ENCODE measurements at regions not wholly inside any gene's neighbourhood (a gene's known extent, or its start where the extent isn't known, plus 50 kb on each side); places are given as distances from the start of the nearest gene placed in this dataset.

- H3K27ac Mint-ChIP-seq, result peak overlapping the region in 1 of 3 experiments; percentile 36
- H3K4me1 Mint-ChIP-seq, result peaks cover 35% of the 10 kb centered on the region
- H3K4me3 Mint-ChIP-seq, result no peak overlapping the region
- H3K27me3 Mint-ChIP-seq (ENCODE audit: low read depth), result peaks cover 10% of the 10 kb centered on the region
- no peaks in the 10 kb centered on the region for H3K9me3 Mint-ChIP-seq
- no peaks in the 10 kb centered on the region for H3K36me3 Mint-ChIP-seq (ENCODE audit: low read depth)
- TF ChIP-seq CTCF (IDR thresholded peaks at IDR 0.05; ENCODE audit: unreplicated experiment in 3 of 3), result no peak
Observed at GRCh38 chr1:8206391-8206790, 111.5 kb upstream of the SLC45A1 start.

- Mint-ChIP-seq H3K9me3 (no peaks in the 10 kb centered on the region), H3K27ac (no peak overlapping the region), H3K27me3 (ENCODE audit: low read depth) (peaks cover 9% of the 10 kb centered on the region), H3K4me3 (no peak overlapping the region), H3K36me3 (ENCODE audit: low read depth) (no peaks in the 10 kb centered on the region), H3K4me1 (peaks cover 37% of the 10 kb centered on the region)
- TF ChIP-seq CTCF (IDR thresholded peaks at IDR 0.05; ENCODE audit: unreplicated experiment in 3 of 3), result no peak
Observed at GRCh38 chr1:8205771-8206170, 112.1 kb upstream of the SLC45A1 start.

GRCh38 chr1:8204826-8205225 lies 113.1 kb upstream of the SLC45A1 start:
- peaks cover 44% of the 10 kb centered on the region for H3K4me1 Mint-ChIP-seq
- H3K27me3 Mint-ChIP-seq (ENCODE audit: low read depth), result peaks cover 3% of the 10 kb centered on the region
- no peak overlapping the region for H3K4me3 Mint-ChIP-seq
- H3K36me3 Mint-ChIP-seq (ENCODE audit: low read depth), result no peaks in the 10 kb centered on the region
- no peaks in the 10 kb centered on the region for H3K9me3 Mint-ChIP-seq
- TF ChIP-seq CTCF (IDR thresholded peaks at IDR 0.05; ENCODE audit: unreplicated experiment in 3 of 3), result no peak
- H3K27ac Mint-ChIP-seq, result peak overlapping the region; percentile 14 to 84 (median 74)

DNA sequence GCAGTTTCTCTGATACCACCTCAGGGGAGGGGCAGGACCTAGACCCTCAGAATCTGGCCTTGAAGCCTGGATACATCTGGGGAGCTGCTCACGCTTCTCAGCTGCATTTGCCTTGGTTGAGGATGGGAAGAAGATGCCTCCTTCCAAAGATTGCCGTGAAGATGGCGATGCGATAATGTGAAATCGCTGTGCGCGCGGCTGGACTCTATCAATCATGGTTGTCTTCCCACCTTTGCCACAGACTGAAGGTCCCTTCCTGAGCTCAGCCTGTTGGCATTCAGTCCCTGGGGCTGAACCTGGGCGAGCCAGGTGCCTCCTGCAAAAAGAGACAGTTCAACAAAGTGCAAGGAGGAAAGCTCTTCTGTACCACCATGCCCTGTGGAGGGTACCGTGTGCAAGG lies 114.4 kb upstream of the SLC45A1 start:
- Mint-ChIP-seq H3K4me3 (no peak overlapping the region), H3K27ac (peak overlapping the region in 1 of 3 experiments; percentile 74), H3K36me3 (ENCODE audit: low read depth) (no peaks in the 10 kb centered on the region), H3K9me3 (no peaks in the 10 kb centered on the region), H3K27me3 (ENCODE audit: low read depth) (no peaks in the 10 kb centered on the region), H3K4me1 (peaks cover 49% of the 10 kb centered on the region)
- no peak for TF ChIP-seq CTCF (IDR thresholded peaks at IDR 0.05; ENCODE audit: unreplicated experiment in 3 of 3)

DNA sequence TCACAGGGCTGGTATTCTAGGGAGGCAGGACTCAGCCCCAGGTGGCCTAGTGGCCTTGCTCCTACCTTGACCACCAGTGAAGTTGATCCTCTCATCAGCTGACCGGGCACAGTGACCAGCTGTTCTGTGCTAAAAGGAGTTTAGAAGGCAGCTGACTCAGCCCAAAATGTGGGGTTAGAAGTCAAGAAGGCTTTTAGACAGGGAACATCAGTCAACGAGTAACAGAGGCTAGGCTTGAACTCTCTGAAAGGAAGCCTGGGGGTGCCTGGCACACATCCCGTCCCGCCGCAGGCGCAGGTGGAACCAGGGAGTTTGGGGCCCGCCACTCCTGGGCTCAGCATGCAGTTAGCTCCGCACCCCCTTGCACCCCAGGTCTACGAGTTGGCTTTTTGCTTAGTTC lies 114.9 kb upstream of the SLC45A1 start:
- Mint-ChIP-seq H3K4me3 (no peak overlapping the region), H3K27me3 (ENCODE audit: low read depth) (no peaks in the 10 kb centered on the region), H3K36me3 (ENCODE audit: low read depth) (no peaks in the 10 kb centered on the region), H3K4me1 (peaks cover 50% of the 10 kb centered on the region), H3K27ac (peak overlapping the region in 1 of 3 experiments; percentile 88), H3K9me3 (no peaks in the 10 kb centered on the region)
- TF ChIP-seq CTCF (IDR thresholded peaks at IDR 0.05; ENCODE audit: unreplicated experiment in 3 of 3), result no peak

DNA sequence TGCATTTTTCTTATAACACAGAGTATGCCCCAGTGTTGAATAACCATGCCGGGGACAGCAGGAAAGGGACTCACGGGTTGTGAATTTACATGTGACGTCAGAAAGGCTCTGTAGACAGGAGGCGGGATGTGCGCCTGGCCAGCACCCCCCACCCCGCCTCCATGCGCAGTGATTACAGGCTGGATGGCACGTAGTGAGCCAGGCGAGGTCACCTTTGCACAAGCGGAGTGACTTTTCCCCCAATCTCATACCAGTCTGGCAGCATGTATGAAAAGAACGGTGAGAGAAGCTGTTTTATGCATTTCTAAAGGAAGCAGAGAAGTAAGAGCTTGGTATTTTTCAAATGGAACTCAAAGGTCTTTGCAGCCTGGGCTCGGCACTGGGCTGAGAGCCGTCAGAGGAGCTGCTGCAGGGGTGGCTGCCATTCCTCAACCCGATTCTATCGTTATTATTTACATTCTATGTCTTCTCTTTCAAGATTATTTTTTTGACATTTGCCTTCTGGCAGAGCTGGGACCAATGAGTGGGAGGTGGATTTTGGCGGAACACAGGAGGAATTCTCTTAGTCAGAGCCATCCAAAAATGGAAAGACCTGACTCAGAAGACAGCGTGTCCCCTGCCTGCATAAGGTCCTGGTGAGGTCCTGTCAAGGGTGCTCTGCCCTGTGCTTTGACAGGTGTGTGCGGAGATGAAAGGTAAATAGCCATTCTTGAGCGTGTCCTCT lies 115.6 kb upstream of the SLC45A1 start:
- Mint-ChIP-seq H3K27me3 (ENCODE audit: low read depth) (peaks cover 4% of the 10 kb centered on the region), H3K9me3 (no peaks in the 10 kb centered on the region), H3K4me3 (peak overlapping the region; percentile 17 to 54 (median 36)), H3K36me3 (ENCODE audit: low read depth) (no peaks in the 10 kb centered on the region), H3K4me1 (peaks cover 55% of the 10 kb centered on the region), H3K27ac (peak overlapping the region; percentile 81 to 90 (median 88))
- TF ChIP-seq CTCF (IDR thresholded peaks at IDR 0.05; ENCODE audit: unreplicated experiment in 3 of 3), result no peak

All from nephron (organoid).